ACC112 (cell line): ENCODE measurements at regions not wholly inside any gene's neighbourhood (a gene's known extent, or its start where the extent isn't known, plus 50 kb on each side); places are given as distances from the start of the nearest gene placed in this dataset.

ENCODE experiments used
- H2AFZ ChIP-seq: fragments of 200-600 bp; sonication (generic); one replicate; pipeline ENCODE4 v1.6.0; 2017; ENCODE audit warnings: antibody characterized with exemption, low read length; ENCODE audit not compliant: unreplicated experiment
- H3K27ac ChIP-seq: fragments of 200-600 bp; sonication (generic); 2 replicates; pipeline ENCODE4 v1.5.1; 2014; ENCODE audit warnings: low read depth, mild to moderate bottlenecking, antibody characterized with exemption, low read length, moderate library complexity
- H3K27me3 ChIP-seq: fragments of 200-600 bp; sonication (generic); 2 replicates; pipeline ENCODE4 v1.6.1; 2014; ENCODE audit warnings: mild to moderate bottlenecking, antibody characterized with exemption, low read length, moderate library complexity, mixed read lengths; ENCODE audit not compliant: insufficient read depth
- H3K36me3 ChIP-seq: fragments of 200-600 bp; sonication (generic); 2 replicates; pipeline ENCODE4 v1.6.1; 2016; ENCODE audit warnings: mild to moderate bottlenecking, antibody characterized with exemption, low read length, moderate library complexity, mixed read lengths; ENCODE audit not compliant: insufficient read depth
- H3K4me1 ChIP-seq: fragments of 200-600 bp; sonication (generic); one replicate; pipeline ENCODE4 v1.6.1; 2016; ENCODE audit warnings: low read length, mixed read lengths; ENCODE audit not compliant: insufficient read depth, unreplicated experiment, control insufficient read depth
- H3K4me3 ChIP-seq: fragments of 200-600 bp; sonication (generic); 2 replicates; pipeline ENCODE4 v1.5.1; 2014; ENCODE audit warnings: mild to moderate bottlenecking, low read depth, low read length
- H3K79me2 ChIP-seq: fragments of 200-600 bp; sonication (generic); one replicate; pipeline ENCODE4 v1.6.0; 2016; ENCODE audit warnings: low read length; ENCODE audit not compliant: control insufficient read depth, unreplicated experiment, insufficient read depth

- Histone ChIP-seq H3K79me2 (no peaks in the 10 kb centered on the region), H3K27me3 (no peaks in the 10 kb centered on the region), H3K27ac (no peak overlapping the region)
Observed at GRCh38 chr11:79637219-79637618, 196.4 kb upstream of the TENM4 start.

DNA sequence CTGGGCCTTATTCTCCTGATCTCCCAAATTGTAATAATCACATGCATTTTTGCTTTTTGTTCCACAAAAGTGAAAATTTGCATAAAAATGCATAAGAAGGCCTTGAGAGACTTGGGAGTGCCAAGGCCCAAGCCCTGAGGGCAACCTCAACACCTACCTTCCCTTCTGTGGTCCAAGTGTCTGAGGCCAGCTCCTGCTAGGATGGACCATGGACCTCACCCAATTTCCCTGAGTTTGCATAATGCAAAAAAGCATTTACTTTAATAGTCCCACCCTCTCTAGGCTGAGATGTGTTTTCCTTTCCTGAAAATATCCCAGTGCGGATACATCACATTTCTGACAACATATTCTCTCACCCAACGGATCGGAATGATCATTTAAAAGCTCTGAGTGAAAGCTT lies 194.1 kb upstream of the TENM4 start:
- no peak overlapping the region for H2AFZ ChIP-seq

More at GRCh38 chr11:79637219-79637618, 196.4 kb upstream of the TENM4 start:
- H3K4me3 ChIP-seq = no peak overlapping the region
- no peak overlapping the region for H2AFZ ChIP-seq
- H3K36me3 ChIP-seq = no peaks in the 10 kb centered on the region
- H3K4me1 ChIP-seq = no peaks in the 10 kb centered on the region

GRCh38 chr11:79627281-79627680 lies 186.5 kb upstream of the TENM4 start:
- no peaks in the 10 kb centered on the region for H3K36me3 ChIP-seq
- H3K4me1 ChIP-seq = no peaks in the 10 kb centered on the region
- no peak overlapping the region for H3K27ac ChIP-seq
- H2AFZ ChIP-seq = no peak overlapping the region
- H3K79me2 ChIP-seq = no peaks in the 10 kb centered on the region
- no peaks in the 10 kb centered on the region for H3K27me3 ChIP-seq
- H3K4me3 ChIP-seq = no peak overlapping the region

More for the DNA sequence above, 194.1 kb upstream of the TENM4 start:
- Histone ChIP-seq H3K79me2 (no peaks in the 10 kb centered on the region), H3K4me1 (no peaks in the 10 kb centered on the region), H3K27ac (no peak overlapping the region), H3K27me3 (no peaks in the 10 kb centered on the region), H3K4me3 (no peak overlapping the region), H3K36me3 (no peaks in the 10 kb centered on the region)

DNA sequence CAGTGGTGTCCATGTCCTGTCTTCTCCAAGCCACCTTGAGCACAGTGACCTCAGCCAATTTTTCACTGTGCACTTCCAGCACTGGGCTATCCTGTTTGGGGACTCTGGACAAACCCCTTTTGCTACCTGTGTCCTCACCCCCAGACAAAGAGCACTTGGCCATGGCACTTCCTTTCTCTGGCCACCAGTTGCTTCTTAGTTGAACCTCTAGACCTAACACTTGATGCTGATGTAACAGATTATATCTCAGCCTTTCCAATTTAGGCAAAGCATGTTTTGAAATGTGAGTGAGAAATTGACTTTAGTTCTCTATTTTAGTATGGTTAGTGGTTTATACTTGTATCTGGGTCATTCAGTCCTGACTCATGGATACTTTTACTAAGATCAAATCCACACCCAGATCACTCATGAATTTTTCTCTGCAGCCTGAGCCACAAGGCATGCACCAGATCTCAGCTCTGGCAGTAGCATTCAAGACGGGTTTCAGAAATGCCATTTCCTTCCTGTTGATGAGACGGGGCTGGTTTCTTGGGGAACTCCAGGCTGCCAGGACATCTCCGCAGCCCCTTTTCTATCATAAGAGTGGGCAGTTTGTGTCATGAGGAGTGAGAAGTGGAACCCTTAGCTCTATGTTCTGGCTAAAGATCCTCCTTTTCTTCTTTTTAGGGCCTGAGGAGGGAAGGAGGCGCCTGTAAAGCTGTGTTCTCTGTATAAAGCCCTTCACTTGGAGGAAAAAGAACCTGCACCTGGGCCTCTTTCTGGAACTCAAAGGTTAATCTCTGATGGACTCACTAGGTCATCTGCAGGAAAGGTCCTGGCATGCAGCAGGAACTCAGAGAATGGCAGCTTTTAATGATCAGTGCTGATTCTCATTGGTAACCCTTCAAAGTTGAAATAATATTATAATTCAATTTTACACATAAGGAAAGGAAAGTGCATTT lies 185.6 kb upstream of the TENM4 start:
- Histone ChIP-seq H3K27ac (no peak overlapping the region), H3K27me3 (no peaks in the 10 kb centered on the region), H3K79me2 (no peaks in the 10 kb centered on the region), H3K36me3 (no peaks in the 10 kb centered on the region), H3K4me3 (no peak overlapping the region), H3K4me1 (no peaks in the 10 kb centered on the region), H2AFZ (no peak overlapping the region)

- Histone ChIP-seq H2AFZ (no peak overlapping the region), H3K79me2 (no peaks in the 10 kb centered on the region), H3K27me3 (no peaks in the 10 kb centered on the region), H3K27ac (no peak overlapping the region), H3K4me1 (no peaks in the 10 kb centered on the region), H3K4me3 (no peak overlapping the region), H3K36me3 (no peaks in the 10 kb centered on the region)
Observed at GRCh38 chr11:79623375-79623774, 182.5 kb upstream of the TENM4 start.

GRCh38 chr11:79617561-79617960 lies 176.7 kb upstream of the TENM4 start:
- Histone ChIP-seq H3K4me1 (no peaks in the 10 kb centered on the region), H3K27me3 (no peaks in the 10 kb centered on the region), H2AFZ (no peak overlapping the region), H3K79me2 (no peaks in the 10 kb centered on the region), H3K27ac (no peak overlapping the region), H3K4me3 (no peak overlapping the region), H3K36me3 (no peaks in the 10 kb centered on the region)

DNA sequence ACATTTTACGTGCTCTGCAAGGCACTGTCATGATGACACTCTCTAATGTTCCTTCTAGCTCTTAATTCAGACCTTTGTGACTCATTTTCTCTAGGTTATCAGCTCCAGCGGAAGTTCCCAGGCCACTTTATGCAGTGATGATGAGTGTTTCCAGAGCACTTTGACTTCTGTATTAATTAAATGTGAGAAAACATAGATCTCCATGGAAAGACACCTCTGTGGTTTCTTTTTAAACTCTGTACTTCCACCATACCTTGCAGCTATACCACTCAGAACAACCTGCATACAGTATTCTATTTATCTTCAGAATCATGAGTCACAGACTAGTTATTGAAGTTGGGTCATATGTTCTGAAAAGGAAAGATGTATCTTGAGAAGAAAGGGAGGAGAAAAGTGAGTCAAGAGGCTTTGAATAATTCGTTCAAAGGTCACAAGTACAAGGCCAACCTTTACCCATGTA lies 175.6 kb upstream of the TENM4 start:
- H3K27ac ChIP-seq = no peak overlapping the region
- no peak overlapping the region for H3K4me3 ChIP-seq
- H3K27me3 ChIP-seq = no peaks in the 10 kb centered on the region
- H3K36me3 ChIP-seq = no peaks in the 10 kb centered on the region
- H2AFZ ChIP-seq = no peak overlapping the region
- H3K4me1 ChIP-seq = no peaks in the 10 kb centered on the region
- H3K79me2 ChIP-seq = no peaks in the 10 kb centered on the region

DNA sequence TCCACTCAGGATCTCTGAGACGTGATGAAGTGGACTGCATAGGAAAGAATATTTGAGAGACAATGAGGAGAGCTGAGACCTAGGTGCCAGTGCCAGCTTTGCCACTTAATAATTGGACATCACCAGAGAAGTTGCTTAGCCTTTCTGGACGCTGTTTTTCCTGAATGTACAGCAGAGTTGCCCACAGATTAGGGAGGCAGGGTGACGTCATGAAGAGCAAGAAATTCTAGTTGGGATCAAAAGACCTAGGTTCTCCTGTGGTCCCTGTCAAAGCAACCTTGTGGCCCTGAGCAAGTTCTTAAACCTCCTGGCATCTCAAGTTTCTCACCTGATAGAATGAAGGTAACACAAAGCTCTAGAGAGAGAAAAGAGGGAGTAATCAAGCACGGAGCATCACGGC lies 174.6 kb upstream of the TENM4 start:
- Histone ChIP-seq H3K27ac (no peak overlapping the region), H3K36me3 (no peaks in the 10 kb centered on the region), H3K4me1 (no peaks in the 10 kb centered on the region), H3K4me3 (no peak overlapping the region), H3K27me3 (no peaks in the 10 kb centered on the region), H2AFZ (no peak overlapping the region), H3K79me2 (no peaks in the 10 kb centered on the region)

GRCh38 chr11:79610678-79611077 lies 169.8 kb upstream of the TENM4 start:
- Histone ChIP-seq H3K4me3 (no peak overlapping the region), H3K79me2 (no peaks in the 10 kb centered on the region), H2AFZ (no peak overlapping the region), H3K27ac (no peak overlapping the region), H3K27me3 (no peaks in the 10 kb centered on the region), H3K4me1 (no peaks in the 10 kb centered on the region), H3K36me3 (no peaks in the 10 kb centered on the region)

GRCh38 chr11:79610139-79610538 lies 169.3 kb upstream of the TENM4 start:
- Histone ChIP-seq H3K79me2 (no peaks in the 10 kb centered on the region), H3K4me1 (no peaks in the 10 kb centered on the region), H3K36me3 (no peaks in the 10 kb centered on the region), H3K27me3 (no peaks in the 10 kb centered on the region), H3K27ac (no peak overlapping the region), H3K4me3 (no peak overlapping the region), H2AFZ (no peak overlapping the region)

DNA sequence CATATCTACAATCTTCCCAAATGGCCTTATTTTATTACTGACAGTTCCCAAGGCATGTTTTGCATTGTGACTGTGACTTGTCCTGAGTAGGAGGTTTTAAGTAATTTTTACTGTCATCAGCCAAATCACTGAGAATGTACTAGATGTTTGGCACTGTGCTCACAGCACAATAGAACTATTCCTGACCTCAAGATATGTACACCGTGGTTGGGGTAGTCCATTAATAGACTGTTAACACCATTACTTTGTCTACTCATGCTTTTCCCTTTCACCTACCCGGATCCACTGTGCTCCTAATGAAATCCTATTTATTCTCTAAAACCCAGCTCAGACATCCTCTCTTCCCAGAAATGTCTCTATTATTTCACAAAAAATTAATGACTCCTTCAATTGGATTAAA lies 168.7 kb upstream of the TENM4 start:
- H2AFZ ChIP-seq = no peak overlapping the region

More for the DNA sequence above, 168.7 kb upstream of the TENM4 start:
- H3K79me2 ChIP-seq = no peaks in the 10 kb centered on the region
- no peaks in the 10 kb centered on the region for H3K36me3 ChIP-seq
- no peaks in the 10 kb centered on the region for H3K27me3 ChIP-seq
- no peak overlapping the region for H3K27ac ChIP-seq
- no peaks in the 10 kb centered on the region for H3K4me1 ChIP-seq
- H3K4me3 ChIP-seq = no peak overlapping the region
